Epithelial cell of prostate (primary cell): ENCODE measurements at regions not wholly inside any gene's neighbourhood (a gene's known extent, or its start where the extent isn't known, plus 50 kb on each side); places are given as distances from the start of the nearest gene placed in this dataset.
"Not testable (repeated sequence)": the region's sequence is repeated elsewhere in the genome, so short reads cannot be mapped to it uniquely, and the experiment has no call there.

Source experiments
- DNase-seq: peaks from one replicate; pipeline ENCODE4 v3.0.0-alpha.2; 2011; ENCODE audit warnings: low read depth, low spot score
- H3K27ac ChIP-seq: fragments of 450-650 bp; 2 replicates; pipeline ENCODE4 v1.5.1; 2017; ENCODE audit warnings: mild to moderate bottlenecking

- H3K27ac ChIP-seq: no peak overlapping the region
- no peak for DNase-seq
These were observed 142.0 kb downstream of the PLS3 start for GRCh38 chrX:115702982-115703381.

- no peak for DNase-seq
- H3K27ac ChIP-seq: peak overlapping the region; percentile 17
These were observed 148.1 kb downstream of the PLS3 start for GRCh38 chrX:115709039-115709438.

- DNase-seq: no peak
- H3K27ac ChIP-seq: no peak overlapping the region
These were observed 151.5 kb downstream of the PLS3 start for GRCh38 chrX:115712484-115712883.

- peak overlapping the region; percentile 32 for H3K27ac ChIP-seq
- peak; percentile 60 for DNase-seq
These were observed 152.5 kb downstream of the PLS3 start for GRCh38 chrX:115713460-115713859.

- no peak for DNase-seq
- no peak overlapping the region for H3K27ac ChIP-seq
These were observed 158.2 kb downstream of the PLS3 start for GRCh38 chrX:115719171-115719570.

GRCh38 chrX:115722724-115723433 is 161.9 kb downstream of the PLS3 start:
- not testable (repeated sequence) for H3K27ac ChIP-seq, DNase-seq

- H3K27ac ChIP-seq, DNase-seq: not testable (repeated sequence)
These were observed 164.4 kb downstream of the PLS3 start for GRCh38 chrX:115725370-115725769.

- H3K27ac ChIP-seq, DNase-seq: not testable (repeated sequence)
These were observed 167.1 kb downstream of the PLS3 start for GRCh38 chrX:115727792-115728732.

- not testable (repeated sequence) for DNase-seq
These were observed 171.6 kb downstream of the PLS3 start for GRCh38 chrX:115732530-115732929.

GRCh38 chrX:115735269-115735668 is 174.3 kb downstream of the PLS3 start:
- not testable (repeated sequence) for H3K27ac ChIP-seq, DNase-seq

More at GRCh38 chrX:115732530-115732929, 171.6 kb downstream of the PLS3 start:
- not testable (repeated sequence) for H3K27ac ChIP-seq
